ENCODE measurements at regions not wholly inside any gene's neighbourhood (a gene's known extent, or its start where the extent isn't known, plus 50 kb on each side); places are given as distances from the start of the nearest gene placed in this dataset.

DNA sequence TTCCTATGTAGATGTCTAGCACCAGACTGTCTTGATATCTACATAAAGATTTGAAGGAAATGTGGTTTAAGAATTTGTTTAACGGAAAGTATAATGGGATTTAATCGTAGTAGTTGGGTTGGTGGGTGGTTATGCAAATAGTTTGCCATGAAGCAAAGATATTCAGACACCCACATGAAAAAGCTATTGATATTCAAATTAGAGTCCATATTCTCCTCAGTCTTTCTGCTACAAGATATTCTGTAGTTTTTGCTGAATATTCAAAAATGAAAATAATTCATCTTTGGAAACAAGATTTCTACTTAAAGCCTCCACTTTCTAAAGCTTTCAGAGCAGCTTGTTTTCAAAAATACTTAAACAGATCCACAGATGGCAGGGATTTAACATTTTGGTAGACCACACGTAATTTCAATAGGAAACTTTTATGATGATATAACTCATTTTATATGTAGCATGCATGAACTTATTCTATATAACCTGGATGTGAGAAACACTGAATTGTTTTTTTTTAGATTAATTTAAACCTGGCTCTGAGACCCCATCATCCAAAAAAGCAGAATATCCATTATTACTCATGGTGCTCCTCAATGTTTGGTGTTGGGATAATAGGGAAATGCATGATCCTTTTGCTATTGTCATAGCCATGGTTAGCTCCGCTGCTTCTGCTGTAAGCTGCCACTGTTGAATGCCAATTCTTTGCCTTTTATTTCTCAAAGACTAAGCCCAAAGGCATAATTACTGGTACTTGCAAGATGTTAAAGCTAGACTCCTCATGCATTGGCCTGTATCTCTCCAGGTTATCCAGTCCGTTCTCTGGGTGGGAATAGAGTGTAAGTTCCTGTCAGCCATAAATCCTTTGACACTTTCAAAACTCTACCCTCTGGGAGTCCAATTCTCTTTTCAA is 98.0 kb downstream of the GMNC start:
- CTCF ChIA-PET (ENCODE audit: unreplicated experiment): no interaction called here
- DNase-seq (ENCODE audit: low spot score): no peak

DNA sequence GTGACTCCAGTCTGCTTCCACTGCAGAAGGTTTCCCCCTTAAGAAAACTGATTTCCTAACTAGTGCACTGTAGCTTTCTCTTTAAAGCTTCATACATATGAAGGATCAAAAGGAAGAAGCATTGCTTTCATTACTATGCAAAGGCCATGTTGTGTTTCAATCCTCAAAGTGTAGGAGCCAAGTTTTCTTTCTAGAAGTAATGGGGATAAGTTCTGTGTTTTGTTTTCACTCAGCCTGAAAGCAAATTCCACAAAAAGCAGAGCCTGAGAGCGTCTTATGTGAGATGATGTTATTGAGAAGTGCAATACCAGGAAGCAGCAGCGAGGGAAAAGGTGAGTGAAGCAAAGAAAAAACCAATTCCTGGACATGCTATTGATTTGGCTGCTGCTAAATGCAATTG is 99.7 kb downstream of the GMNC start:
- no peaks in the 10 kb centered on the region for H3K9me3 ChIP-seq (ENCODE audit: low read length)
- intact Hi-C loops (cut with micrococcal nuclease; ENCODE audit: unreplicated experiment): no loop called here

More for the DNA sequence above, 98.0 kb downstream of the GMNC start:
- no peaks in the 10 kb centered on the region for H3K79me2 ChIP-seq (ENCODE audit: insufficient read depth, low read depth, low read length)
- H2AFZ ChIP-seq (ENCODE audit: low read length): no peak overlapping the region
- POLR2A ChIA-PET: interaction anchor here (0.6 to 0.8 kb wide), 3 partner anchors 11 to 275 kb away, joined by 3 read pairs; no protein-coding TSS in a partner anchor
- no peaks in the 10 kb centered on the region for H4K20me1 ChIP-seq (ENCODE audit: insufficient read depth, low read length)
- H3K4me3 ChIP-seq (ENCODE audit: low read depth, low read length, poor library complexity, severe bottlenecking): no peak overlapping the region
- BruUV-seq (replicated peaks): no TSS peak
- no peak overlapping the region for H3K27ac ChIP-seq (ENCODE audit: low read depth, low read length, poor library complexity, severe bottlenecking)
- TF ChIP-seq EZH2phosphoT487 (IDR thresholded peaks at IDR 0.05; ENCODE audit: borderline replicate concordance, low read depth, low read length): no peak
- TF ChIP-seq, protein P1, sequence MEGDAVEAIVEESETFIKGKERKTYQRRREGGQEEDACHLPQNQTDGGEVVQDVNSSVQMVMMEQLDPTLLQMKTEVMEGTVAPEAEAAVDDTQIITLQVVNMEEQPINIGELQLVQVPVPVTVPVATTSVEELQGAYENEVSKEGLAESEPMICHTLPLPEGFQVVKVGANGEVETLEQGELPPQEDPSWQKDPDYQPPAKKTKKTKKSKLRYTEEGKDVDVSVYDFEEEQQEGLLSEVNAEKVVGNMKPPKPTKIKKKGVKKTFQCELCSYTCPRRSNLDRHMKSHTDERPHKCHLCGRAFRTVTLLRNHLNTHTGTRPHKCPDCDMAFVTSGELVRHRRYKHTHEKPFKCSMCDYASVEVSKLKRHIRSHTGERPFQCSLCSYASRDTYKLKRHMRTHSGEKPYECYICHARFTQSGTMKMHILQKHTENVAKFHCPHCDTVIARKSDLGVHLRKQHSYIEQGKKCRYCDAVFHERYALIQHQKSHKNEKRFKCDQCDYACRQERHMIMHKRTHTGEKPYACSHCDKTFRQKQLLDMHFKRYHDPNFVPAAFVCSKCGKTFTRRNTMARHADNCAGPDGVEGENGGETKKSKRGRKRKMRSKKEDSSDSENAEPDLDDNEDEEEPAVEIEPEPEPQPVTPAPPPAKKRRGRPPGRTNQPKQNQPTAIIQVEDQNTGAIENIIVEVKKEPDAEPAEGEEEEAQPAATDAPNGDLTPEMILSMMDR (conservative IDR thresholded peaks at IDR 0.05; ENCODE audit: low read length): no peak
- no peaks in the 10 kb centered on the region for H3K4me1 ChIP-seq (ENCODE audit: insufficient read depth, low read length, poor library complexity, severe bottlenecking)
- H3K36me3 ChIP-seq (ENCODE audit: insufficient read depth, low read length): no peaks in the 10 kb centered on the region
- no peaks in the 10 kb centered on the region for H3K9me2 ChIP-seq (ENCODE audit: insufficient read depth, low read length)
- H3K9me3 ChIP-seq (ENCODE audit: low read length): no peaks in the 10 kb centered on the region
- H3K4me2 ChIP-seq (ENCODE audit: low read length): no peak overlapping the region
- intact Hi-C loops (cut with micrococcal nuclease; ENCODE audit: unreplicated experiment): no loop called here

More for the DNA sequence above, 99.7 kb downstream of the GMNC start:
- Histone ChIP-seq H3K4me2 (ENCODE audit: low read length) (no peak overlapping the region), H4K20me1 (ENCODE audit: insufficient read depth, low read length) (no peaks in the 10 kb centered on the region), H3K4me1 (ENCODE audit: insufficient read depth, low read length, poor library complexity, severe bottlenecking) (no peaks in the 10 kb centered on the region), H3K4me3 (ENCODE audit: low read depth, low read length, poor library complexity, severe bottlenecking) (no peak overlapping the region), H3K9me2 (ENCODE audit: insufficient read depth, low read length) (no peaks in the 10 kb centered on the region), H2AFZ (ENCODE audit: low read length) (no peak overlapping the region), H3K36me3 (ENCODE audit: insufficient read depth, low read length) (no peaks in the 10 kb centered on the region), H3K27ac (ENCODE audit: low read depth, low read length, poor library complexity, severe bottlenecking) (no peak overlapping the region), H3K79me2 (ENCODE audit: insufficient read depth, low read depth, low read length) (no peaks in the 10 kb centered on the region)
- ChIA-PET POLR2A (no interaction called here), CTCF (ENCODE audit: unreplicated experiment) (no interaction called here)
- TF ChIP-seq, protein P1 (conservative IDR thresholded peaks at IDR 0.05; ENCODE audit: low read length): no peak
- TF ChIP-seq EZH2phosphoT487 (IDR thresholded peaks at IDR 0.05; ENCODE audit: borderline replicate concordance, low read depth, low read length): no peak
- no TSS peak for BruUV-seq (replicated peaks)
- DNase-seq (ENCODE audit: low spot score): no peak

Data from OCI-LY7 (cell line).